ENCODE measurements at regions not wholly inside any gene's neighbourhood (a gene's known extent, or its start where the extent isn't known, plus 50 kb on each side); places are given as distances from the start of the nearest gene placed in this dataset.

- no peak for DNase-seq
Measured at GRCh38 chr4:96099031-96099430, 259.1 kb downstream of the PDHA2 start.

GRCh38 chr4:96102541-96103026, 262.7 kb downstream of the PDHA2 start:
- no peak for DNase-seq

- DNase-seq = no peak
Measured at GRCh38 chr4:96103086-96103485, 263.2 kb downstream of the PDHA2 start.

DNA sequence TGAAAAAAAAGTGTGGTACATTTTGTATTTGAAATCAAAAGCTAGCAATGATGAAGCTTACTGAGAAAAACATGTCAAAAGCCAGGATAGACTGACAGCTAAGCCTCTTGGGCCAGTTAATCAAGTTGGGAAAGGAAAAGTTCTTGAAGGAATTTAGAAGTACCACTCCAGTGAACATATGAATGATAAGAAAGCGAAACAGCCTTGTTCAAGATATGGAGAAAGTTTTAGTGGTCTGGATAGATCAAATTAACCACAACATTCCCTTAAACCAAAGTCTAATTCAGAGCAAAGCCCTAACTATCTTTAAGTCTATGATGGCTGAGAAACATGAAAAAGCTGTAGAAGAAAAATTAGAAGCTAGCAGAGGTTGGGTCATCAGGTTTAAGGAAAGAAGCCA, 268.3 kb downstream of the PDHA2 start:
- no peak for DNase-seq

- no peak for DNase-seq
Measured at GRCh38 chr4:96112631-96113030, 272.7 kb downstream of the PDHA2 start.

DNA sequence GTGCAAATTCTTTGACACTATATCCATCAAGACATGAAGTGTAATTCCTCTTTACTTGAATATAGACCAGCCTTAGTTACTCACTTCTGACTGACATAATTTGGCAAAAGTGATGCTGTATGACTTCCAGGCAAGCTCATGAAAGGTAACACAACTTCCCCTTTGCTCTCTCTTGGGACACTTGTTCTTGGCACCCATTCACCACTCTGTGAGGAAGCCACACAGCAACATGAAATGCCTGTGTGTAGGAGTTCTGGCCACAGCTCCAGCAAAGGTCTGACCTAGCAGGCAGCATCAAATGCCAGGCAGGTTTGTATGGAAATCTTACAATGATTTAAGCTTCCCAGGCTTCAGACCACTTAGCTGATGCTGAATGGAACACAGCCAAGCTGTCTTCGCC, 280.3 kb downstream of the PDHA2 start:
- DNase-seq = no peak

GRCh38 chr4:96126227-96126626, 286.3 kb downstream of the PDHA2 start:
- no peak for DNase-seq

GRCh38 chr4:96131186-96131585, 291.3 kb downstream of the PDHA2 start:
- DNase-seq = no peak

GRCh38 chr4:96134806-96135205, 294.9 kb downstream of the PDHA2 start:
- no peak for DNase-seq

GRCh38 chr4:96136056-96136455, 296.2 kb downstream of the PDHA2 start:
- DNase-seq = no peak

- DNase-seq = no peak
Measured at GRCh38 chr4:96139251-96139929, 299.5 kb downstream of the PDHA2 start.

GRCh38 chr4:96145601-96146000, 305.7 kb downstream of the PDHA2 start:
- DNase-seq = no peak

GRCh38 chr4:96146686-96147085, 306.8 kb downstream of the PDHA2 start:
- DNase-seq = no peak

DNA sequence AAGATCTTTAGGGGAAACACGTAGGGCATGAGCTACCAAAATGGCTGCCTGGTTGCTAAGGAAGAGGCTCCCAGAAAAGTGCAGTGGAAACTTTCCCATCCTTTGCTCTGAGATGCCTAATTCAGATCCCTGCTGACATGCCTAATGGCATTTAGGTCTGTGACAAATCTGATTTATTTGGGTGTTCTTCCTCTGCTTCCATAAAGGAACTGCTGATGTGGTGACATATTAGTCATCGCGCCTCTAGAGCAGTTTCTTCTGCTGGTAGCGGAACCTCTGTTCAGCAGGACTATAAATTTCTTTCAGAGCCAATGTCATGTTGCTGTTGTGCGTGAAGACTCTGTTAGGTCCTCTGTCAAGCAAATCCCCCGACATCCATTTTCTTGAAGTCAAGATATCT, 310.0 kb downstream of the PDHA2 start:
- DNase-seq = no peak

DNA sequence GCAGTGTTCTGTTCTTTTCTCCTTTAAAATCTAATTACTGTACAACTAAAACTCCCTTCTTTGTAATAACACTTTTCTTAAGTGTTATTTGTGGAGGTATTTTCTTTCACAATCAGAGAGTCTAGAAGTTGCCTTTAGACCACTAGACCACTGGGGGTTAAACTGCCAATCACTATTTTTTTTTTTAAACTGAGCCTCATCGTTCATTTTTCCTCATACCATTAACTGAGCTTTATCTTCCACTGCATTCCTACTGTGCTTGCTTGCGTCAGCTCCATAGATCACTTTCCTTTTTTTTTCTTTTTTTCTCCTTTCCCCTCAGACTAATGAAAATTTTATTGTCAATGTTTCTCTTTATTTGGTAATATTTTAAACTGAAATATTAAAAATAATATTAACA, 310.6 kb downstream of the PDHA2 start:
- no peak for DNase-seq

DNA sequence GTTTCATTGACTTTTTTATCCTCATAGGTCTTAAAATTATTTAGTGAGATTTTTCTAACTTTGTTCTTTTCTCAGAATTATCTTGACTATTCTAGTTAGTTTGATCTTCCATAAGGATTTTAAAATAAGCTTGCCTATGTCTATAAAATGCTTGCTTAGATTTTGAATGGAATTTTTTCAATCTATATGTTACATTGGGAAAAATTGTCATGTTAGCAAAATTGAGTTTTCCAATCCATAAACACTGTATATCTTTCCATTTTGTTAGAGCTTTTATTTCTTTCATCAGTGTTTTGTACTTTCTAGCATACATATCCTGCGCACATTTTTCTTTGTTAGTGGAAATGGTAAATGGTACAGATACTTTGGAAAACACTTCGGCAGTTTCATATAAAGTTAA, 312.9 kb downstream of the PDHA2 start:
- DNase-seq = no peak

DNA sequence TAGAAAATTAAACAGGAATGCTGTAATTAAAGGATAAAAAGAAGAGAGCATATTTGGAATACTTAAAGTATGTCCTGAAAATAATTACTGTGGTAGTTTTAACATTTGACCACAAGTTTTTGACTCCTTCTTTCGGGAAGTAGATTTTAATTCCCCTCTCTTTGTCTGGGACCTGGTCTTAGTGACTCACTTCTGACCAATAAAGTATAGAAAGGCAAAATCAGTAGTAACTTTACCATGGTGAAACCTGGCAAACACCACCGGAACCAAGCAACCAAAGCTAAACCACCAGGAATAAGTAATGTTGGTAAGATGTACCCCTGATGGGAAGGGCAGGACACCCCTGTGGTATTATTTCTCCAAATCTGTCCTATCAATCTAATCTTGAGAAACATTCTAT, 314.8 kb downstream of the PDHA2 start:
- DNase-seq = no peak

DNA sequence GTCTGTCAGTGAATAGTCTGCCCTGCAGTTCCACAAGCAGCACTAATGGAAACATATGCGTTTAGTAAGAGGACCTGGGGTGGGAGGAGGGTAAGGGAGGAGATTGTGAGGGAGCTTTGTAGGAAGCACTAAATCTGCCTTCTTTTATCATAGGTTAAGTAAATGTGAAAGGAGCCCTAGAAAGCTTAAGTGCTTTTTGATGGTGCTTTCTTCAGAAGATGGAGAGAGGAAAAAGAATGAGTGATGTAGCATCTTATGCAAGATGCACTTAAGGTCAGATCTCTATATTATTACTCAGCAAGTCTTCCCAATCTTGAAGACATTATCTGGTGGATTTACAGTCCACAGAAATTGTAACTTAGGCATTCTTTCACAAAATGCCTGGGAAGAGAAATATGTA, 322.7 kb downstream of the PDHA2 start:
- DNase-seq = no peak

GRCh38 chr4:96164814-96165351, 325.0 kb downstream of the PDHA2 start:
- DNase-seq = no peak

DNA sequence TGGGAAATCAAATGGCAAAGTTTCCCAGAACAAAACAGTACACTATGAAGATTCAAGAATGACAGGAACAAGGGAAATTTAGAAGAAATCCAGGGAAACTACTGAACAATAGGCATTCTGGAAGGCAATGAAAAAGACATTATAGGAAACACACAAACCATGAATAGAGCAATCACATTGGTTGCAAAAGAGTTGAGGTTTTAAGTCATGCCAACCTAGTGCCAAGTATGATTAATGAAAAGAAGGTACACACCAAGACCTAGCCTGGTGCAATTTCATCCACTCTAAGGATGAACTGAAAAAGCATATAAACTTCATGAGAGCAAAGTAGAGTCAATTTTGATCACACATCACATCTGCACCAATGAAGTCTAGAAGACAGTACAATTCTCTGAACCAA, 326.9 kb downstream of the PDHA2 start:
- DNase-seq = no peak

DNA sequence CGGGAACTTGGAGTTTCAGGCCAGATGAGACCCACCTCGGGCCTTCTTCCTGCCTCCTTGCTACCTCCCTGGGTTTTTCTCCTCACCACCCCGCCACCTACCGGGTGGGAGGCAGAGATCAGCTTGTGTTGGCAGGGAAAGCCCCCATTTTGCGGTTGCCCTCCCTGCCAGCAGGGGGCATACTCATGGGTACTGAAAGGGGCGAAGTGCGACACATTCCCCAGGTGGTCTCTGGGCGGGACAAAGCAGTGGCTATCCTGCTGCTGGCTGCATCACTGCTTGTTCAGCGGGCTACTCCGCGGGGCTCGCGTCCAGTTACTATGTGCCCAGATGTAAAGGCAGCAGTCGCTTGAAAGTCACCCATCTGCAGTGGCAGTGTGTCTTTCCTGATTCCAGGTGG, 330.3 kb downstream of the PDHA2 start:
- no peak for DNase-seq

GRCh38 chr4:96173756-96174155, 333.9 kb downstream of the PDHA2 start:
- no peak for DNase-seq

- no peak for DNase-seq
Measured at GRCh38 chr4:96175871-96176270, 336.0 kb downstream of the PDHA2 start.

DNA sequence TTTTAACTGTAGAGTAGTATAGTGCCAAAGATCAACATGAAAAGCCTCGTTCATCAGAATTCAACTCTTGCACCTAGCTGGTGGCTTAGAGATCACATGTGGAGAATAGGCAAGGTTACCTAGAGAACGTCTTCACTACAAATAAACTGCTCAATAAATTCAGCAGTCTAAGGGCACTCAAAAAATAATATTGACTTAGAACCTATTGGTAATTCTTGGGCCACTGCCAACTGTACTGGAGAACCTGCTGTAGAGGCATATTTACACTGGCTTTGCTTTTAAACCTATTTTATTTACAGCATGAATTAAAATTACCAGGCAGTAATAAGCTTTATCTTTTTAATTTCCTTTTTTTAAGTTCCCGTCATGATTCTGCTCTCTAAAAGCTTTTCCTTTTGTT, 343.7 kb downstream of the PDHA2 start:
- no peak for DNase-seq

DNA sequence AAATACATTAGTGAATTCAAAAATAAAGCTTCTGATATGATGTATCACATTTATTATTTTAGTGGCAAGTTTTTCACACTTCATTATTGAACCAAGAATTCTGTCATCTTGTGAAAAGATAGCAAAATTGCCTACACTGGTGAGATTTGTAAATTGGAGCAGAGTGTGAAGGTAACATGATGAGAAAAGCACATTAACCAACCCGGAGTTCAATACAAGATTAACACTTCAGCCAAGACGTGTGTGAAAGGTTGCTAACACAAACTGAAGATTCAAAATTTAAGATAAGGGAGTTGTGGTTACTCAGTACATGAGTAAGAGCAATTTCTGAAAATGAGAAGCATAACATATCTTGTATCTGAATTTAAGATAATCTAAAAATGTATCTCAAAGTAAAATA, 346.7 kb downstream of the PDHA2 start:
- DNase-seq = no peak

Measured in inflammatory macrophage treated with lipopolysaccharide for 4 hours (primary cell).